ENCODE measurements at regions not wholly inside any gene's neighbourhood (a gene's known extent, or its start where the extent isn't known, plus 50 kb on each side); places are given as distances from the start of the nearest gene placed in this dataset.

DNA sequence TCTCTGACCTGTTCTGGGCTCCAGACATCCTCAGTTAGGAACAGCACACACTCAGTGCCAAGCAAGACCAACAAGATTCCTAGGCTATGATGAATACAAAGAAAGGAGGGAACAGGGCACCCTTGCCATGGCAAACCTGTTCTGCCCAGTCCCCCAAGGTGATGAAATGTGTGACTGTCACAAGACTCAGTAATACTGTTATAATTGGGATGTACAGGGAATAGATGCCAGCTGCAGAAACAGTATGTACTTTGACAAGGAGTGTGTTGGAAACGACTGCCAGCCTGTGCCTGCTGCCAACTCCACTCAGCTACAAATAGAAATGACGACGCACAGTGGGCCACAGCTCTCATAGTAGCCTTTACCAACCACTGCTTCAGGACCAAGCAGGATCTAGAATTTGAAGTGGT lies 453.0 kb downstream of the EFNA5 start:
- Histone ChIP-seq H3K36me3 (ENCODE audit: control insufficient read depth in 4 of 4, insufficient read depth in 4 of 4, low read length in 4 of 4) (no peaks in the 10 kb centered on the region), H3K4me1 (ENCODE audit: control insufficient read depth in 5 of 5, insufficient read depth in 5 of 5, low read length in 5 of 5) (peaks cover 0 to 4% (median 1%) of the 10 kb centered on the region in 5 donors), H3K4me3 (no peak overlapping the region), H3K27me3 (ENCODE audit: control insufficient read depth in 3 of 3, insufficient read depth in 3 of 3, low read length in 2 of 3) (no peaks in the 10 kb centered on the region), H3K27ac (ENCODE audit: low read depth in 1 of 2, low read length in 1 of 2) (peak overlapping the region in 1 of 2 donors; percentile 90), H3K9ac (ENCODE audit: insufficient read depth in 1 of 2, low read length in 2 of 2) (no peak overlapping the region), H3K9me3 (ENCODE audit: control insufficient read depth in 4 of 4, insufficient read depth in 3 of 4, low read length in 3 of 4) (no peaks in the 10 kb centered on the region)
- WGBS, 2 donors = 65 to 85% methylated on average over 3 of the region's 3 CpGs
- TF ChIP-seq, protein P1, sequence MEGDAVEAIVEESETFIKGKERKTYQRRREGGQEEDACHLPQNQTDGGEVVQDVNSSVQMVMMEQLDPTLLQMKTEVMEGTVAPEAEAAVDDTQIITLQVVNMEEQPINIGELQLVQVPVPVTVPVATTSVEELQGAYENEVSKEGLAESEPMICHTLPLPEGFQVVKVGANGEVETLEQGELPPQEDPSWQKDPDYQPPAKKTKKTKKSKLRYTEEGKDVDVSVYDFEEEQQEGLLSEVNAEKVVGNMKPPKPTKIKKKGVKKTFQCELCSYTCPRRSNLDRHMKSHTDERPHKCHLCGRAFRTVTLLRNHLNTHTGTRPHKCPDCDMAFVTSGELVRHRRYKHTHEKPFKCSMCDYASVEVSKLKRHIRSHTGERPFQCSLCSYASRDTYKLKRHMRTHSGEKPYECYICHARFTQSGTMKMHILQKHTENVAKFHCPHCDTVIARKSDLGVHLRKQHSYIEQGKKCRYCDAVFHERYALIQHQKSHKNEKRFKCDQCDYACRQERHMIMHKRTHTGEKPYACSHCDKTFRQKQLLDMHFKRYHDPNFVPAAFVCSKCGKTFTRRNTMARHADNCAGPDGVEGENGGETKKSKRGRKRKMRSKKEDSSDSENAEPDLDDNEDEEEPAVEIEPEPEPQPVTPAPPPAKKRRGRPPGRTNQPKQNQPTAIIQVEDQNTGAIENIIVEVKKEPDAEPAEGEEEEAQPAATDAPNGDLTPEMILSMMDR (IDR thresholded peaks at IDR 0.05; ENCODE audit: control extremely low read depth, extremely low read depth) = no peak
- DNase-seq = peak in 1 of 3 donors; percentile 29
- peak; percentile 87 for ATAC-seq (ENCODE audit: insufficient read depth, low FRiP score)

DNA sequence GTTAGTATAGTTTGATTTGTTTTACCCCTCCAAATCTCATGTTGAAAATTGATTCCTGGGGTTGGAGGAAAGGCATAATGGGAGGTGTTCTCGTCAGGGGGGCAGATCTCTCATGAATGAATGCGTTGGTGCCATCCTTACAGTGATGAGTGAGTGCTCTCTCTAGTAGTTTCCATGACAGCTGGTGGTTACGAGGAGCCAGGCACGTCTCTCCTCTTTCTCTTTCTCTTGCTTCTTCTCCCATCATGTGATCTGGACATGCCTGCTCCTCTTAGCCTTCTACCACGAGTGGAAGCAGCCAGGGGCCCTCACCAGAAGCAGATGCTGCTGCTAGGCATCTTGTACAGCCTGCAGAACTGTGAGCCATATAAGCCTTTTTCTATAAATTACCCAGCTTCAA lies 454.1 kb downstream of the EFNA5 start:
- DNase-seq (no peak), ATAC-seq (ENCODE audit: insufficient read depth, low FRiP score) (no peak)
- H3K9me3 ChIP-seq (ENCODE audit: control insufficient read depth in 4 of 4, insufficient read depth in 3 of 4, low read length in 3 of 4) = no peaks in the 10 kb centered on the region
- peaks cover 0 to 5% (median 2%) of the 10 kb centered on the region in 5 donors for H3K4me1 ChIP-seq (ENCODE audit: control insufficient read depth in 5 of 5, insufficient read depth in 5 of 5, low read length in 5 of 5)
- TF ChIP-seq, protein P1 (IDR thresholded peaks at IDR 0.05; ENCODE audit: control extremely low read depth, extremely low read depth) = no peak
- H3K27me3 ChIP-seq (ENCODE audit: control insufficient read depth in 3 of 3, insufficient read depth in 3 of 3, low read length in 2 of 3) = no peaks in the 10 kb centered on the region
- WGBS, 2 donors = 81 to 89% methylated on average over 5 of the region's 5 CpGs
- H3K9ac ChIP-seq (ENCODE audit: insufficient read depth in 1 of 2, low read length in 2 of 2) = no peak overlapping the region
- H3K27ac ChIP-seq (ENCODE audit: low read depth in 1 of 2, low read length in 1 of 2) = peak overlapping the region in 1 of 2 donors; percentile 77
- H3K36me3 ChIP-seq (ENCODE audit: control insufficient read depth in 4 of 4, insufficient read depth in 4 of 4, low read length in 4 of 4) = no peaks in the 10 kb centered on the region
- no peak overlapping the region for H3K4me3 ChIP-seq

DNA sequence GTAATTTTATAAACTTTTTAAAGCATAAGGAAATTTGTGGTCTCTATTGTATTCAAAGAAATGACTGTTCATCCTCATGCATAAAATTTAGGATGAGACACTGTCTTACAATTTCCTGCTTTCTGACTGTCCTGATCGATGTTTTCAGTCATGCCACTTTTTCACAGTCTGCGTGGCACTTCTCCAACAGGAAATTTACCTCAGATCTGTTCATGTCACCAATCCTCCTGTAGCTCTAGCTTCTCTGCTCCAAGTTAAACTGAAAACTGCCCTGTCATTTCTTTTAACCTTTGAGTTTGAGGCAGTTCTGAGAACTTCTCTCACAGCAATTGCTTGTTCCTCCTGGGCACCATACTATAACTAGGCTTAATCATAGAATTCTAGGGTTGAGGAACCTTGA lies 455.1 kb downstream of the EFNA5 start:
- Histone ChIP-seq H3K27ac (ENCODE audit: low read depth in 1 of 2, low read length in 1 of 2) (peak overlapping the region in 1 of 2 donors; percentile 83), H3K4me1 (ENCODE audit: control insufficient read depth in 5 of 5, insufficient read depth in 5 of 5, low read length in 5 of 5) (peaks cover 0 to 5% (median 2%) of the 10 kb centered on the region in 5 donors), H3K4me3 (no peak overlapping the region), H3K9ac (ENCODE audit: insufficient read depth in 1 of 2, low read length in 2 of 2) (no peak overlapping the region), H3K36me3 (ENCODE audit: control insufficient read depth in 4 of 4, insufficient read depth in 4 of 4, low read length in 4 of 4) (no peaks in the 10 kb centered on the region), H3K9me3 (ENCODE audit: control insufficient read depth in 4 of 4, insufficient read depth in 3 of 4, low read length in 3 of 4) (no peaks in the 10 kb centered on the region), H3K27me3 (ENCODE audit: control insufficient read depth in 3 of 3, insufficient read depth in 3 of 3, low read length in 2 of 3) (no peaks in the 10 kb centered on the region)
- DNase-seq (no peak), ATAC-seq (ENCODE audit: insufficient read depth, low FRiP score) (no peak)
- TF ChIP-seq, protein P1 (IDR thresholded peaks at IDR 0.05; ENCODE audit: control extremely low read depth, extremely low read depth) = no peak
- 17 to 35% methylated on average over 2 of the region's 2 CpGs for WGBS, 2 donors

DNA sequence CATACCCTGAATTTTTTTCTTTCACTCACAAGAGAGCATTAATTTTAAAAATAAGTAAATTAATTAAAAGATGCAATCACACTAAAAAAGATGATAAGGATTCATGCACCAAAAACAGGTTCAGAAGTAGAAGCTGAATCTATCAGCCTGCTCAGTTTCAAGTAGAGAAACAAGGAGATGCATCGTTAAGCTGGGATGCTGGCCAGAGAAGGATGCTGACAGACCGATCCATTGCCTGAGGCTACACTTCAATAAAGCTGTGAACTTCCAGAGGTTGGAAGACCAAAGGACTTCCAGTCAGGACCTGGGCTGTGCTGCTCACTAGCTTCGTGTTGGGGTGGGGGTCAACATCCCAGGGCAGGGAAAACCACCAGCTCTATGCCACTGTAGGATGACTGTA lies 457.7 kb downstream of the EFNA5 start:
- no peaks in the 10 kb centered on the region for H3K36me3 ChIP-seq (ENCODE audit: control insufficient read depth in 4 of 4, insufficient read depth in 4 of 4, low read length in 4 of 4)
- H3K9ac ChIP-seq (ENCODE audit: insufficient read depth in 1 of 2, low read length in 2 of 2) = no peak overlapping the region
- no peak overlapping the region for H3K27ac ChIP-seq (ENCODE audit: low read depth in 1 of 2, low read length in 1 of 2)
- H3K9me3 ChIP-seq (ENCODE audit: control insufficient read depth in 4 of 4, insufficient read depth in 3 of 4, low read length in 3 of 4) = no peaks in the 10 kb centered on the region
- WGBS, 2 donors = 71 to 77% methylated on average over 3 of the region's 3 CpGs
- TF ChIP-seq, protein P1 (IDR thresholded peaks at IDR 0.05; ENCODE audit: control extremely low read depth, extremely low read depth) = no peak
- DNase-seq (peak in 2 of 3 donors; percentile 14 to 45), ATAC-seq (ENCODE audit: insufficient read depth, low FRiP score) (no peak)
- no peaks in the 10 kb centered on the region for H3K27me3 ChIP-seq (ENCODE audit: control insufficient read depth in 3 of 3, insufficient read depth in 3 of 3, low read length in 2 of 3)
- no peak overlapping the region for H3K4me3 ChIP-seq
- H3K4me1 ChIP-seq (ENCODE audit: control insufficient read depth in 5 of 5, insufficient read depth in 5 of 5, low read length in 5 of 5) = peaks cover 0 to 5% (median 2%) of the 10 kb centered on the region in 5 donors
